Peyer's patch (tissue), 4 donors: ENCODE measurements at regions not wholly inside any gene's neighbourhood (a gene's known extent, or its start where the extent isn't known, plus 50 kb on each side); places are given as distances from the start of the nearest gene placed in this dataset.

Experiments used
- CTCF ChIP-seq, 6 experiments: fragments of 450-650 bp in 4 of 6; fragments of 200-600 bp in 2 of 6; sonication (generic) in 1 of 6; IDR thresholded peaks; one replicate each; pipeline ENCODE4 v1.5.1; 2017 to 2019; ENCODE audit warnings: antibody characterized with exemption in 6 of 6, mild to moderate bottlenecking in 3 of 6, moderate library complexity in 1 of 6
- POLR2A ChIP-seq, 2 donors: fragments of 450-650 bp; IDR thresholded peaks; one replicate each; pipeline ENCODE4 v1.5.1; 2017; ENCODE audit warnings: antibody characterized with exemption in 2 of 2, mild to moderate bottlenecking in 2 of 2, moderate library complexity in 2 of 2

DNA sequence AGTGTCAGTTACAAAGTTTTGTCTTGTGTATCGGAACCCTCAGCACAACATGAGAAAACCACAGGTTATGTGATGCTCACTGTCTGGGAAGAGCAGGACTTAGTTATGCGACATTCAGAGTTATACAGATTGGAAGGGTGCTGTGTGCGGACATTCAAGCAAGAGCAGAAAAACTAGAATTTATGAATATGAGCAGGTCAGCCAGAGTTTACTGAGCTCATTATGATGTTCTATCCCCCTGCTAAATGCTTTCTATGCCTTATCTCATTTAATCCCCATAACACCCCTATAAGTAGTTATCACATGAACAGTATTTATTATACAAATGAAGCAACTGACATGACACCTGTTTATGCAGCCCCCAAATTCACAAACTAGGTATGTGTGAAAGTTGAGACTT is 1083.2 kb downstream of the FLRT2 start:
- no peak for TF ChIP-seq CTCF (IDR thresholded peaks at IDR 0.05)
- TF ChIP-seq POLR2A (IDR thresholded peaks at IDR 0.05): no peak
